ENCODE measurements at regions not wholly inside any gene's neighbourhood (a gene's known extent, or its start where the extent isn't known, plus 50 kb on each side); places are given as distances from the start of the nearest gene placed in this dataset.
"Not testable (repeated sequence)": the region's sequence is repeated elsewhere in the genome, so short reads cannot be mapped to it uniquely, and the experiment has no call there.

GRCh38 chr10:131567279-131568162 is 256.0 kb upstream of the TCERG1L start:
- no peak for DNase-seq

GRCh38 chr10:131568866-131569265 is 257.3 kb upstream of the TCERG1L start:
- no peak for DNase-seq

GRCh38 chr10:131569851-131570715 is 258.6 kb upstream of the TCERG1L start:
- no peak for DNase-seq

- no peak for DNase-seq
Observed at GRCh38 chr10:131570716-131571307, 259.3 kb upstream of the TCERG1L start.

GRCh38 chr10:131571346-131571745 is 259.8 kb upstream of the TCERG1L start:
- no peak for DNase-seq

- no peak for DNase-seq
Observed at GRCh38 chr10:131571865-131572264, 260.3 kb upstream of the TCERG1L start.

- DNase-seq = no peak
Observed at GRCh38 chr10:131573256-131573655, 261.7 kb upstream of the TCERG1L start.

GRCh38 chr10:131573707-131574106 is 262.2 kb upstream of the TCERG1L start:
- DNase-seq = no peak

GRCh38 chr10:131574363-131574706 is 262.8 kb upstream of the TCERG1L start:
- DNase-seq = no peak

GRCh38 chr10:131574707-131575430 is 263.3 kb upstream of the TCERG1L start:
- no peak for DNase-seq

- DNase-seq = no peak
Observed at GRCh38 chr10:131575877-131576276, 264.4 kb upstream of the TCERG1L start.

GRCh38 chr10:131576341-131577177 is 265.0 kb upstream of the TCERG1L start:
- no peak for DNase-seq

GRCh38 chr10:131577178-131577555 is 265.6 kb upstream of the TCERG1L start:
- no peak for DNase-seq

- no peak for DNase-seq
Observed at GRCh38 chr10:131577786-131578471, 266.4 kb upstream of the TCERG1L start.

GRCh38 chr10:131578472-131578970 is 267.0 kb upstream of the TCERG1L start:
- no peak for DNase-seq

- no peak for DNase-seq
Observed at GRCh38 chr10:131579251-131580071, 267.9 kb upstream of the TCERG1L start.

GRCh38 chr10:131580076-131580652 is 268.6 kb upstream of the TCERG1L start:
- DNase-seq = no peak

GRCh38 chr10:131580674-131581073 is 269.2 kb upstream of the TCERG1L start:
- DNase-seq = no peak

GRCh38 chr10:131581547-131581946 is 270.0 kb upstream of the TCERG1L start:
- not testable (repeated sequence) for DNase-seq

- no peak for DNase-seq
Observed at GRCh38 chr10:131584287-131584686, 272.8 kb upstream of the TCERG1L start.

Measured in activated CD4-positive, alpha-beta T cell treated with anti-CD3 and anti-CD28 coated beads, Interleukin-2, amount 50 U/mL, for 16 hours (primary cell).